SK-N-DZ (cell line): ENCODE measurements at regions not wholly inside any gene's neighbourhood (a gene's known extent, or its start where the extent isn't known, plus 50 kb on each side); places are given as distances from the start of the nearest gene placed in this dataset.
"Not testable (repeated sequence)": the region's sequence is repeated elsewhere in the genome, so short reads cannot be mapped to it uniquely, and the experiment has no call there.

ENCODE experiments used
- DNase-seq: peaks from one replicate; pipeline ENCODE4 v3.0.0-alpha.2; 2015; ENCODE audit warnings: low spot score

- DNase-seq = no peak
Measured at GRCh38 chrX:28408017-28408723, 179.1 kb upstream of the IL1RAPL1 start.

- no peak for DNase-seq
Measured at GRCh38 chrX:28398342-28398741, 188.9 kb upstream of the IL1RAPL1 start.

DNA sequence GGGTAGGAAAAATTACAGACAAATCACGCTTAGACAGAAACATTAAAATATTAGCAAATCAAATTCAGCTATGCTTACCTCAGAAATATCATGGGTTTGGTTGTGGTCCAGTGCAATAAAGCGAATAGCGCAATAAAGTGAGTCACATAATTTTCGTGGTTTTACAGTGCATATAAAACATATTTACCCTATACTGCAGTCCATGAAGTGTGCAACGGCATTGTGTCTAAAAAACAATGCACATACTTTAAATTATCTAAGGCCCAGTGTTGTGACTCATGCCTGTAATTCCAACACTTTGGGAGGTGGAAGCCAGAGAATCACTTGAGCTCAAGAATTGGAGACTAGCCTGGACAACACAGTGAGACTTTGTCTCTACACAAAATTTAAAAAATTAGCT, 195.7 kb upstream of the IL1RAPL1 start:
- DNase-seq = no peak

DNA sequence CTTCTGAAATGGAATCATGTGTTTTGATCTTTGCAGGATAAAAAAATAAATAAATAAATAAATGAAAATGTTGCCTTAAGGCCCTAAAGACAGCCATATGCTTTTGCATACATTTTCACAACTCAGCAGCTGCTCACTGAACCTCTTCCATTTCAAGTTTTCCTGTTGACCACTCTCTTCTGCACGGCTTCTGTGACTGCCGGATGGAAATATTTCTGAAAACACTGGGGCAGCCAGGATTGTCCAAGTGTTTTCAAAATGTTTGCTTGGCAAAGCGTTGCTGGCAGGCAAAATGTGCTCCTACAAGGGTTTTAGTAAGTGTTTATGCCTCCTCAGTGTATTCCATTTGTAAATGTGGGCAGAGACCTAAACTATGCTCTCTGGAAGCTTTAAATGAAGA, 208.1 kb upstream of the IL1RAPL1 start:
- no peak for DNase-seq

- not testable (repeated sequence) for DNase-seq
Measured at GRCh38 chrX:28367649-28368048, 219.6 kb upstream of the IL1RAPL1 start.

DNA sequence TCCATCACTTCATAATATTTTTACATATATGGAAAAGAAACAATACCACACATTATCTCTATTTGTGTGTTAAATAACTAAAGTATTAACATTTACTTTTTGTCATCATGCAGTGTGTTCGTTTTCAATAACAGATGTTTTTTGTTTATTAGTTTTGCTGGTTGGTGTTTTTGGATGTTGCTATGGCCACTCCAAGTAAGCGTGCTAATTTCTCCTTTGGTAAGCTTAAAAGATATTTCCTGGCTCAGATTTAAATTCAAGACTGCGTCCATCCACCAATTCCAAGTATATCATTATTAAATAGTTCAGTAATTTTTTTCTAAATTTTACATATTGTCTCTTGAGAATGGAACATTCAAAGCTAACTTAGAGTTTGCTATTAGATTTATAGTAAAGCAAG, 235.4 kb upstream of the IL1RAPL1 start:
- DNase-seq = no peak

GRCh38 chrX:28349888-28350287, 237.4 kb upstream of the IL1RAPL1 start:
- no peak for DNase-seq

DNA sequence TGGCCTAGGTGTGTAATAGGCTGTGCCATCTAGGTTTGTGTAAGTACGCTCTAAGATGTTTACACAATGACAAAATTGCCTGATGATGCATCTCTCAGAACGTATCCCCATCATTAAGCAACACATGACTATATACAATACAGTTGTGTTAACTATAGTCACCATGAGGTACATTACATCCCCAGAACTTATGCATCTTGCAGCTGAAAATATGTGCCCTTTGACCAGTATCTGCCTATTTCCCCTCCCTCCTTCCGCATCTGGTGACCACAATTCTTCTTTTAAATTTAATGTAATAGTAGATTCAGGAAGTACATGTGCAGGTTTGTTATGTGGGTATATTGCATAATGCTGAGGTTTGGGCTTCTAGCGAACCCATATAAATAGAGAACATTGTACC, 239.8 kb upstream of the IL1RAPL1 start:
- DNase-seq = no peak

DNA sequence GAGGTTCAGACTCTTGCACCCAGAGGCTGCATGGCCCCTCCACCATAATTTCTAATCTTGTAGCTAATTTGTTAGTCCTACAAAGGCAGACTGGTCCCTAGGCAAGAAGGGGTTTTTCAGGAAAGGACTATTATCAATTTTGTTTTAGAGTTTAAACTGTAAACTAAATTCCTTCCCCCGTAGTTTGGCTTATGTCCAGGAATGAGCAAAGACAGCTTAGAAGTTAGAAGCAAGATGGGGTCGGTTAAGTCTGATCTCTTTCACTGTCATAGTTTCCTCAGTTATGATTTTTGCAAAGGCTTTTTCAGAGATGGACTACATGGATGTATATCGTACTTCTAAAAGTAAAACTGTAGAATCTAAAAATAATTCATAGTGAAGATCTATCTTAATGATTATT, 258.1 kb upstream of the IL1RAPL1 start:
- no peak for DNase-seq

DNA sequence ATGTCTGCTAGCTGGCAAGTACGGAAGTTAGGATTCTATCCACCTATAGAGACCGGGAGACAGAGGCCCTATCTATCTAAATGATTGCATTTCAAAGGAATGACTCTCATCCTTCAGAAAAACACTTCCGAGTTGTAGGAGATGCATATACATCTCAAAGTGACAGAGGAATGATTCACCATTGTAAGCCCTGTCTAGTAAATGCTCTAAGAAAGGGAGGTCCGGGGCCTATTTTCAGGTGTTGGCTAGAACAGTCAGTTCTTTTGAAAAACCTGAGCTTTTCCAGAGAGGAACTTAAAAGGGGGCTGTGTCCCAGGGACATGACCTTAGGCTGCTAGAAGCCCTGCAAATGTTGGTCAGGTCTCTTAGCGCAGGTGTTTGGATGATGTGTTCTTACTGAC, 262.9 kb upstream of the IL1RAPL1 start:
- no peak for DNase-seq

DNA sequence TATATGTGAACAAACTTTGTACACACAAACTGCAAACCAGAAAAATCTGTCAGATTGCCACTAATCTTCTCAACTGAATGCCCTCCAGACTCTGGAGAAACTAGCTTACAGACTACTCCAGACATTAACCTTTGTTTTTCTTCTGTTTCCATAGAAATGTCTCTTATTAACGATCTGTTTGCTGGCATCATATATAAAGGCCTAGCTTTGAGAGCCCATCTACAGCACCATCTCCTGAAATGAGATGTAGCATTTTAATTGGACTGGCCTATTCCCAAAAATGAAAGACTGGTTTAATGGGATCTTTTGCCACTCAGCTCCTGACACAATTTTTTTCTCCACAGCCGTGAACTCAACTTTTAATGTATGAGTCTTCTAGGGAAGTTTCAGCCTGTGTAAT, 266.0 kb upstream of the IL1RAPL1 start:
- DNase-seq = no peak

DNA sequence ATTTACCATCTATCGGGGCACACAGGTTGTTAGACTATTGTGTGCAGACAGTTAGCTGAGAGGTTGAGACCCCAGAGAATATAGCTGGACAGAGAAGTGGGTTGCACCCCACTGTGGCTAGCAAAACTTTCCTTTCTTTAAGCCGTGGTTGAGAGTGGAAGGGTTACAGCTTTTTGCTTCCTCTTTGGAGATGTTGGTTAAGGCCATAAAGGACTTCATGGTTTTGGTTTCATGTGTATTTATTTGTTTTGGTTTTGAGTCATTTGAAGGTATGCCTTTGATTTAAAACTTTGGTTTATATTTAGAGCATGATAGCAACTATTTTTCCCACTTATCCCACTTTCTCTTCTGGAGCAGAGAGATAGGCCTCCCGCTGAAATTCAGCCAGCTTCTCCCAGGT, 274.3 kb upstream of the IL1RAPL1 start:
- DNase-seq = no peak

DNA sequence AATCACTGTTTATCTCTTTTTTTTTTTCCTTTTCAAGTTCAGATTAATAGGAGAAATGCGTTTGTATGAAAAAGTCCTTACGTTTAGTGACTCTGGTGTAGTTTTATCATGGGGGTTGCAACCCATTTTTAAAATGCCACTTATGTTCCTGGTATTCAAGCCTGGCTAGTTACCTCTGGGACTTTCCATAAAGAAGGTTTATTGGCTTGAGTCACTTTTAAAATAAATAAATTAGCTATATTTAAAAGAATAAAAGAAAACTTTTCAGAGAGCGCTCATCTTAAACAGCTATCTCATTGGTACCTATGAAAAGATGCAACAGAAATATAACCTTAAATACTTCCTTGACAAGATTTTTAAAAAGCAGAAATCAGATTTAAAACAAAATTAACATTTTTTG, 275.0 kb upstream of the IL1RAPL1 start:
- no peak for DNase-seq

DNA sequence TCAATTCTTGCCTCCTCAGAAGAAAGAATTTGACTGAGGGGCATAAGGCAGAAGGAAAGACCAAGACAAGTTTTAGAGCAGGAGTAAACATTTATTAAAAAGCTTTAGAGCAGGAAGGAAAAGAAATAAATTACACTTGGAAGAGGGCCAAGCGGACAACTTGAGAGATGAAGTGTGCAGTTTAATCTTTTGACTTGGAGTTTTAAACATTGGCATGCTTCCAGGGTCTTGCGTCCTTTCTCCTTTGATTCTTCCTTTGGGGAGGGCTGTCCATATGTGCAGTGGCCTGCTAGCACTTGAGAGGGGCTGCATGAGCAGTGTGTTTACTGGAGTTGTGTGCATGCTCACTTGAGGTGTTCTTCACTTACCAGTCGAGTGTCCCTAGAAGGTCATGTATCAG, 275.8 kb upstream of the IL1RAPL1 start:
- DNase-seq = no peak

DNA sequence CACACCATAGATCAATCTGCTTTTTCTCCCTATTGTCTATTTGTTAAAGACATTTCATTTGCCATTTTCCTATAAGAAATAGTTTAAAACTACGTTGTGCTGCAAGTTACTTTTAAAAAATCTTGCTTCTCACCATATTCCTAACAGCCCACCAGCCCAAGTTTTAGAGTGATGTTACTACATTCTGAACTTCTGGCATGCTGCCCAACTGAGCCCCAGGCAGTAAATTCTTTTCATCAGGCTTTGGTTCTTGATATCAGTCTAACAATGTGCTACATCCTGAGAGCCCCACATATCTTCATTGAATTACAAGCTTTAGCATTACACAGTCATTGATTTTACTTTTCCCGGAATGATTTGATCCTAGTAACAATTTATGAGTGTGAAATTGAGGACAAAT, 283.8 kb upstream of the IL1RAPL1 start:
- no peak for DNase-seq

- no peak for DNase-seq
Measured at GRCh38 chrX:28278726-28279125, 297.5 kb upstream of the DCAF8L1 start.

- DNase-seq = no peak
Measured at GRCh38 chrX:28278251-28278650, 297.0 kb upstream of the DCAF8L1 start.

- no peak for DNase-seq
Measured at GRCh38 chrX:28273736-28274135, 292.5 kb upstream of the DCAF8L1 start.

DNA sequence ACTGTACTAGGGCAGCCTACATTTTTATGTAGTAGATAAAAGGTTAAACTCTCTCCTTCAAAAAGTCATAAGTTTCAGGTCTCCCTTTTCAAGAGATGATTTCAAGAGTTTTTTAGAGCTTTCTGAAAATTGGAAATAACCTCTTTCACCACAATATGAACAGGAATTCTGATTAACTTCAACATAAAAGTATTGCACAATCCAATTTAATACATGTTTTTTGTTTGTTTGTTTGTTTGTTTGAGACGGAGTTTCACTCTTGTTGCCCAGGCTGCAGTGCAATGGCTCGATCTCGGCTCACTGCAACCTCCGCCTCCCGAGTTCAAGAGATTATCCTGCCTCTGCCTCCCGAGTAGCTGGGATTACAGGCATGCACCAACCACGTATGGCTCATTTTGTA, 265.4 kb upstream of the DCAF8L1 start:
- DNase-seq = no peak

- no peak for DNase-seq
Measured at GRCh38 chrX:28229217-28229616, 248.0 kb upstream of the DCAF8L1 start.

DNA sequence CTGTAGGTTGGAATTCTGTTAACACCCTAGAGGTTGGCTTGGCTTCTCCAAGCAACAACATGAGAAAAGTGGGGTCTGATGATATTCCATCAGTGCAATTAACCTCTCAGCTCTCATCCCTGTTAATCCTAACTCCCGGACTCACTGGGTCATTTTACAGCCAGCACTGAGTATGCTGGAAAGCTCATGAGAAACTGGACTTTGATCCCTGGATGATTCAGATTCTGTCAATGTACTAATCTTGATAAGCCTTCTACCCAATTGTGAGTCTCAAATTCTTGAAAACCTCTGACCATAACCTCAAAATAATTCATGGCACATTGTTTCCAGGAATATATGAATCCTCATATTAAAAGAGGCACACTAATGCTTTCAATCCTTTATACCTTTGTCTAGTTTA, 244.3 kb upstream of the DCAF8L1 start:
- DNase-seq = no peak

- DNase-seq = no peak
Measured at GRCh38 chrX:28223991-28224390, 242.7 kb upstream of the DCAF8L1 start.

DNA sequence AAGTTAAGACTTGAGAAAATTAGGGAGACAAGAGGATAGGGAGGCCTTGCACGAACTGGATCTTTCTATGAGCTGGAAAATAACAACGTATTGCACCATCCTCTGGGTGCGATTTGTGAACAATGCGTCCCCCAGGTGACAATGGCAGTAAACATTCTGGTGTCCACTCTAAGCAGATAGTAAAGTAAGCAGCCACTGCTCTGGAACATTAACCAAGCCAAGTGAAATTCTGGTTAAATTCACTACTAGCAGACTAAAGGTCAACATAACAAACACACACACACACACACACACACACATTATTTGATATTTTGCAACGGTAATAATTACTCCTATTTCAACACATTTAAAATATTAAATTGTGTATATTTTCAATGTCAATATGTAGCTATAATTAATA, 242.2 kb upstream of the DCAF8L1 start:
- no peak for DNase-seq

DNA sequence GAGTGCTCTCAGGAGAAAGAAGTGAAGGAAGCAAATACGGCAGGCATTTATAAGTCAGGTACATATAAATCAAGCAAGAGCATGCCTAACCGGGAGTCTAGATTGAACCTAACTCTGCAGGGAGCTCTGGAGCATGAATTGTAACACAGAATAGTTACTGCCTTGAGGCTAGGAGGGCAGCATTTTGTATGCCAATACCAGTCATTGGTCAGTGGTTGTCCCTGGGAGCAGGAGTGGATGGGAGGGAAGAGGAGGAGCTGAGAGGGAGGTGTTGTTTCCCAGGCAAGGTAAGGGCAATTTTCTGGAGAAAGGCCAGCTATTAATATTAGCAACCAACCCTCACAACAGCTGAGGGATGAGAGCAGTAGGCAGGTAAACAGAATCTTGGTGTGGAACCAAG, 224.7 kb upstream of the DCAF8L1 start:
- DNase-seq = no peak
